Upper lobe of left lung (tissue), 6 donors: ENCODE measurements at regions not wholly inside any gene's neighbourhood (a gene's known extent, or its start where the extent isn't known, plus 50 kb on each side); places are given as distances from the start of the nearest gene placed in this dataset.

ENCODE experiments used
- ATAC-seq, 2 donors: fragments of 200-7000 bp; cut with Tn5 transposase; one replicate each; pipeline ENCODE4 v1.9.1; 2022; ENCODE audit warnings: mild to moderate bottlenecking in 2 of 2, moderate library complexity in 2 of 2; ENCODE audit not compliant: low FRiP score in 2 of 2
- DNase-seq, 2 donors: peaks; one replicate each; pipeline ENCODE4 v3.0.0-alpha.2; 2019 to 2020
- H3K27ac ChIP-seq, 4 donors: fragments of 200-600 bp; sonication (generic); one replicate each; pipeline ENCODE4 v1.5.1; 2016 to 2019
- H3K27me3 ChIP-seq, 4 donors: fragments of 200-600 bp; sonication (generic); one replicate each; pipeline ENCODE4 v1.5.1; 2017 to 2019
- H3K36me3 ChIP-seq, 4 donors: fragments of 200-600 bp; sonication (generic); one replicate each; pipeline ENCODE4 v1.5.1; 2016 to 2019
- H3K4me1 ChIP-seq, 4 donors: fragments of 200-600 bp; sonication (generic); one replicate each; pipeline ENCODE4 v1.5.1; 2018 to 2019
- H3K4me3 ChIP-seq, 4 donors: fragments of 200-600 bp; sonication (generic); one replicate each; pipeline ENCODE4 v1.5.1; 2017 to 2019; ENCODE audit warnings: mild to moderate bottlenecking in 2 of 4, moderate library complexity in 1 of 4
- H3K9me3 ChIP-seq, 4 donors: fragments of 200-600 bp; sonication (generic); one replicate each; pipeline ENCODE4 v1.5.1; 2018 to 2019
- EP300 ChIP-seq, 4 donors: sonication (generic); formaldehyde crosslinking; IDR thresholded peaks; one replicate each; pipeline ENCODE4 v1.5.1; 2017; ENCODE audit warnings: antibody characterized with exemption in 4 of 4, control low read depth in 2 of 4
- POLR2A ChIP-seq, 4 donors: fragments of 450-650 bp; IDR thresholded peaks; one replicate each; pipeline ENCODE4 v1.5.1; 2016 to 2017; ENCODE audit warnings: antibody characterized with exemption in 4 of 4, mild to moderate bottlenecking in 2 of 4
- POLR2AphosphoS5 ChIP-seq, 2 donors: sonication (generic); formaldehyde crosslinking; IDR thresholded peaks; one replicate each; pipeline ENCODE4 v1.5.1; 2017; ENCODE audit warnings: antibody characterized with exemption in 2 of 2
- WGBS, 2 donors: methylation state at CpG; one replicate each; pipeline ENCODE4 v1.1.5; 2017 to 2018; 5-methylcytosine and 5-hydroxymethylcytosine counted together
- TF ChIP-seq, protein P1 (sequence below), 6 experiments: fragments of 450-650 bp in 4 of 6; fragments of 200-600 bp in 2 of 6; sonication (generic) in 2 of 6; IDR thresholded peaks; one replicate each; pipeline ENCODE4 v1.5.1; 2016 to 2019; ENCODE audit warnings: antibody characterized with exemption in 6 of 6
- donor health status: DM: no; HTN: no; CAD: no; lungs with moderate emphysema.
- donor health status: DM: no; HTN: yes; CAD: no; lungs with severe emphysema.

DNA sequence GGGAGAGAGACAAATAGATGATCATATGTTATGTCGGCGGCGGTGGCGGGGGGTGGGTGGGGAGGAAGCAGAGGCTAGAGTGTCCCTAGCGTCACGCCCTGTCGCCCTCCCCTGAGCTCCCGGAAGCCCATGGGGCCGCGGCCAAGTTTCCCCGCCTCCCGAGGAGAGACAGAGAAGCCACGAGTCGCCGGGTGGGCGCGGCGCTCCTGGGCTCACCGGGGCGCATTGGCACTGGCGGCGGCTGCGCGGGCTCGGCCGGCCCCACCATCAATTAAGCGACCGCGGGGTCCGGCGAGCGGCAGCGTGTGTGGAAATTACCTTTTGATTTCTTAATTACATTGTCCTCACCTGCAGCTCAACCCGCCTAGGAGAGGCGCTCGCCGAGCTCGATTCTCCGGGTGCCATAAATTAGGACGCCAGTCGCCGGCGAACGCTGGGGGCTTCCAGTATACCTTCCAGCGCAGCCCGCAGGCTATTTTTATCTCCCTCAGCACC lies 119.9 kb upstream of the LHX5 start:
- Histone ChIP-seq H3K36me3 (no peaks in the 10 kb centered on the region), H3K9me3 (no peaks in the 10 kb centered on the region), H3K27me3 (peaks cover 0 to 7% (median 3%) of the 10 kb centered on the region in 4 donors), H3K4me1 (peaks cover 0 to 7% (median 5%) of the 10 kb centered on the region in 4 donors), H3K27ac (no peak overlapping the region), H3K4me3 (peak overlapping the region in 2 of 4 donors; percentile 27 to 28)
- peak in 1 of 2 donors; percentile 86 for DNase-seq
- TF ChIP-seq POLR2A (IDR thresholded peaks at IDR 0.05), result no peak
- TF ChIP-seq POLR2AphosphoS5 (IDR thresholded peaks at IDR 0.05), result no peak
- TF ChIP-seq EP300 (IDR thresholded peaks at IDR 0.05), result no peak
- TF ChIP-seq, protein P1, sequence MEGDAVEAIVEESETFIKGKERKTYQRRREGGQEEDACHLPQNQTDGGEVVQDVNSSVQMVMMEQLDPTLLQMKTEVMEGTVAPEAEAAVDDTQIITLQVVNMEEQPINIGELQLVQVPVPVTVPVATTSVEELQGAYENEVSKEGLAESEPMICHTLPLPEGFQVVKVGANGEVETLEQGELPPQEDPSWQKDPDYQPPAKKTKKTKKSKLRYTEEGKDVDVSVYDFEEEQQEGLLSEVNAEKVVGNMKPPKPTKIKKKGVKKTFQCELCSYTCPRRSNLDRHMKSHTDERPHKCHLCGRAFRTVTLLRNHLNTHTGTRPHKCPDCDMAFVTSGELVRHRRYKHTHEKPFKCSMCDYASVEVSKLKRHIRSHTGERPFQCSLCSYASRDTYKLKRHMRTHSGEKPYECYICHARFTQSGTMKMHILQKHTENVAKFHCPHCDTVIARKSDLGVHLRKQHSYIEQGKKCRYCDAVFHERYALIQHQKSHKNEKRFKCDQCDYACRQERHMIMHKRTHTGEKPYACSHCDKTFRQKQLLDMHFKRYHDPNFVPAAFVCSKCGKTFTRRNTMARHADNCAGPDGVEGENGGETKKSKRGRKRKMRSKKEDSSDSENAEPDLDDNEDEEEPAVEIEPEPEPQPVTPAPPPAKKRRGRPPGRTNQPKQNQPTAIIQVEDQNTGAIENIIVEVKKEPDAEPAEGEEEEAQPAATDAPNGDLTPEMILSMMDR (IDR thresholded peaks at IDR 0.05), result no peak
- ATAC-seq, result peak in 1 of 2 donors; percentile 35
- WGBS, 2 donors, result 1 to 3% methylated on average over 15 to 44 of the region's 46 CpGs

DNA sequence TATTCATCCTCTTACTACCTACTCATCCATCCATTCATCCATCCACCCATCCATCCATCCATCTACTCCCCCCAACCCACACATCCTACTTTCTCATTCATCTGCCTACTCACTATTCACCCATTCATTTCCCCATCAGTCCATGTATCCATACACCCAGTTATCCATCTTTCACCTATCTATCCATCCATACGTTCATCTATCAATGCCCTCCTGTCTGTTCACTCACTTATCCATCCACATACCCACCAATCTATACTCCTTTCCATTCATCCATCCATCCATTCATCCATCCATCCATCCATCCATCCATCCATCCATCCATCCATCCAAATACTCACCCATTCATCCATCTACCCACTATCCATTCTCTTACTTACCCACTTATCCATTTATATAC lies 117.8 kb upstream of the LHX5 start:
- DNase-seq, result no peak
- Histone ChIP-seq H3K4me1 (peaks cover 0 to 7% (median 5%) of the 10 kb centered on the region in 4 donors), H3K27ac (no peak overlapping the region), H3K27me3 (peaks cover 0 to 7% (median 3%) of the 10 kb centered on the region in 4 donors), H3K9me3 (no peaks in the 10 kb centered on the region), H3K4me3 (no peak overlapping the region), H3K36me3 (no peaks in the 10 kb centered on the region)
- ATAC-seq, result no peak
- TF ChIP-seq POLR2AphosphoS5 (IDR thresholded peaks at IDR 0.05), result no peak
- 64 to 74% methylated on average over 1 of the region's 1 CpG for WGBS, 2 donors

DNA sequence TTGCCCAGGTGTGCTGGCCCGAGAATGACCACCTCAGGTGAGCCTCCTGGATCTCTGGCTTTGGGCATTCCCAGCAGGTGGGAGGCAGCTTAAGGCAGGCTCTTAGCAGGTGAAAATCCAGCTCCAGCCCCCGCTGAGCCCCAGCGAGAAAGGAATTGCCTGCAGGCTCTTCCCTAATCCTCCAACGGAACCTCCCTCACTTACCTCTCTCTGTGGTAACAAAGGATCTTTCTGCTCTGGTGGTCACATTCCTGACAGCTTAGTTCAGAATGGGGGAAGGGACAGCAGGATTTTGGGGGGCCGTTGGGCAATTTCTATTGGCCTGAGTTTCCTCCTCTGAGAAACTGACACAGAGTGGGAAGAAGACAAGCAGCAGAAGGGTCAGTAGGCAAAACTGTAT lies 116.0 kb upstream of the LHX5 start:
- WGBS, 2 donors, result 3 to 9% methylated on average over 5 of the region's 5 CpGs
- no peak for DNase-seq
- Histone ChIP-seq H3K36me3 (no peaks in the 10 kb centered on the region), H3K4me1 (peaks cover 0 to 7% (median 5%) of the 10 kb centered on the region in 4 donors), H3K27ac (no peak overlapping the region), H3K4me3 (no peak overlapping the region), H3K9me3 (no peaks in the 10 kb centered on the region), H3K27me3 (peaks cover 0 to 7% (median 3%) of the 10 kb centered on the region in 4 donors)
- TF ChIP-seq EP300 (IDR thresholded peaks at IDR 0.05), result no peak
- TF ChIP-seq, protein P1 (IDR thresholded peaks at IDR 0.05), result no peak
- no peak for TF ChIP-seq POLR2AphosphoS5 (IDR thresholded peaks at IDR 0.05)
- no peak for TF ChIP-seq POLR2A (IDR thresholded peaks at IDR 0.05)
- no peak for ATAC-seq

DNA sequence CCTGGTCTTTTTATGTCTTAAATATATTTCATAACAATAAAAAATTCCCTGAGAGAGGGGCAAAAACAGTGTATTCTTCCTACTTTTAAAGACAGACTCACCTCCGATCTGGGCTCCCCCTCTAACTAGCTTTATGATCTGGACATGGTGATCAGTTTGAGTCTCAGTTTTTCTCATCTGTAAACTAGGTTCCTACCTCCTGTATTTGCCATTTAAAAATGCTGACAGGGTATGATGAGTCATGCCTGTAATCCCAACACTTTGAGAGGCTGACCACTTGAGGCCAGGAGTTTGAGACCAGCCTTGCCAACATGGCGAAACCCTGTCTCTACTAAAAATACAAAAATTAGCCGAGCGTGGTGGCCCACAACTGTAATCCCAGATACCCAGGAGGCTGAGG lies 114.8 kb upstream of the LHX5 start:
- H3K4me3 ChIP-seq, result no peak overlapping the region
- H3K4me1 ChIP-seq, result peaks cover 0 to 2% (median 2%) of the 10 kb centered on the region in 4 donors
- peaks cover 0 to 4% (median 2%) of the 10 kb centered on the region in 4 donors for H3K9me3 ChIP-seq
- H3K36me3 ChIP-seq, result no peaks in the 10 kb centered on the region
- no peak for ATAC-seq
- no peak for TF ChIP-seq POLR2A (IDR thresholded peaks at IDR 0.05)
- TF ChIP-seq POLR2AphosphoS5 (IDR thresholded peaks at IDR 0.05), result no peak
- no peak for TF ChIP-seq EP300 (IDR thresholded peaks at IDR 0.05)
- TF ChIP-seq, protein P1 (IDR thresholded peaks at IDR 0.05), result no peak
- peaks cover 0 to 1% (median under 1%) of the 10 kb centered on the region in 4 donors for H3K27me3 ChIP-seq
- no peak overlapping the region for H3K27ac ChIP-seq
- DNase-seq, result no peak
- 79 to 90% methylated on average over 4 of the region's 4 CpGs for WGBS, 2 donors

DNA sequence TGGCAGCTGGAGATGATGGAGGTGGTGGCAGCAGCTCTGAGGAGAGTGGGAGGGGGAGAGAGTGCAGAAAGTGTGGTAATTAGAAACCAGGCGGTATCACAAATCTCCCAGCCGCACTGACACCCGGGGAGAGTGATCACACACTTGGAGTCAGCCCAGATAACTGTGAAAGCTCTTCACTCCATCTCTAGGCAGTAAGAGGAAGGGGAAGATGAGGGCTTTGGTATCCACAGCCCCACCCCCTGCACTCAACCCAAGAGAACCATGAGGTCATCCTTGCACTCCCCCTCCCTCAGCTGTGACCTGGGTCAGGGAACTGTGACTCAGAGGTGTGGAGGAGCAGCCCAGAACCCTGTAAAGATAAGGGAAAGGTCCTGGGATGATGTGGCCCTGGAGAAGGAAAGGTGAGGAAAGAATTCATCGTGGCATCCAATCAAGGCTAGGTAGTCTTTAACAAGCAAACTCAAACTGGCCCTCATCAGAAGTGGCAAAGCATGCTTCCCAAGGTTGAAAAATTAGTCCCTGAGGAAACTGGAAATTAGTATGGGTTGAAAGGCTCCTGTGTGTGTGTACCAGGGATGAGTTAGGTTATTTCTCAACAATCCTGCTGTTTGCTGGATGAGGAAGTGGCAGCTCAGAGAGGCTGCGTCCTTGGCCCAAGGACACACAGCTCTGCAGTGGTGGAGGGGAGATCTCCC lies 111.0 kb upstream of the LHX5 start:
- TF ChIP-seq, protein P1 (IDR thresholded peaks at IDR 0.05), result no peak
- TF ChIP-seq POLR2AphosphoS5 (IDR thresholded peaks at IDR 0.05) (no peak), POLR2A (IDR thresholded peaks at IDR 0.05) (no peak), EP300 (IDR thresholded peaks at IDR 0.05) (no peak)
- H3K9me3 ChIP-seq, result peaks cover 0 to 12% (median 7%) of the 10 kb centered on the region in 4 donors
- H3K4me3 ChIP-seq, result no peak overlapping the region
- ATAC-seq (no peak), DNase-seq (no peak)
- no peaks in the 10 kb centered on the region for H3K36me3 ChIP-seq
- 18 to 21% methylated on average over 5 of the region's 5 CpGs for WGBS, 2 donors
- H3K4me1 ChIP-seq, result no peaks in the 10 kb centered on the region
- no peaks in the 10 kb centered on the region for H3K27me3 ChIP-seq
- no peak overlapping the region for H3K27ac ChIP-seq
